ENCODE measurements at regions not wholly inside any gene's neighbourhood (a gene's known extent, or its start where the extent isn't known, plus 50 kb on each side); places are given as distances from the start of the nearest gene placed in this dataset.
A peak's percentile ranks its signal among the peaks of the same experiment; 100 is the strongest.

DNA sequence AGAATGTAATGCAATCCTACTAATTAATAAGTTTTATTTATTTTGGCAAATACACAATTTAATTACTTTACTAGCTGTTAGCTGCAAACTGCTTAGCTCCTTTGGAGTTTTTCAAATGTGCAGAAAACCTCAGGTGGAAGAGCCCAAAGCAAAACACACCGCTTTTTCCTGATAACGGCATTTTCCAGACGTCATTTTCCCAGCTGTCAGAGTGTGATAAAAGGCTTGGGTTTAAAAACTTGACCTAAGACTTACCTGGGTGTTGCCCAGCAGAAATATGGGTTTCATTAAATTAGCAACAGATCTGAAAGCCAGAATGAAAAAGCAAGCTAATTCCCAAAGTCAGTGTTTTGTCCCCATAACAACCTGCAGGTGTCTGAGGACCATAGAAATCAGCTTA lies 204.0 kb upstream of the HMCN1 start:
- no peak for DNase-seq (ENCODE audit: low read depth in 1 of 2, low spot score in 1 of 2)
- TF ChIP-seq SPI1 (IDR thresholded peaks at IDR 0.05; ENCODE audit: borderline replicate concordance, low read depth), result no peak
- no peak for TF ChIP-seq GABPA (IDR thresholded peaks at IDR 0.05; ENCODE audit: low read depth)
- TF ChIP-seq POLR2AphosphoS5 (IDR thresholded peaks at IDR 0.05; ENCODE audit: low read depth), result no peak
- no peak overlapping the region for H3K27ac ChIP-seq (replicated peaks)
- H3K27me3 ChIP-seq (ENCODE audit: insufficient read depth, poor library complexity, severe bottlenecking), result no peaks in the 10 kb centered on the region
- no peak overlapping the region for H3K4me3 ChIP-seq (replicated peaks; ENCODE audit: insufficient read depth, low read length)

DNA sequence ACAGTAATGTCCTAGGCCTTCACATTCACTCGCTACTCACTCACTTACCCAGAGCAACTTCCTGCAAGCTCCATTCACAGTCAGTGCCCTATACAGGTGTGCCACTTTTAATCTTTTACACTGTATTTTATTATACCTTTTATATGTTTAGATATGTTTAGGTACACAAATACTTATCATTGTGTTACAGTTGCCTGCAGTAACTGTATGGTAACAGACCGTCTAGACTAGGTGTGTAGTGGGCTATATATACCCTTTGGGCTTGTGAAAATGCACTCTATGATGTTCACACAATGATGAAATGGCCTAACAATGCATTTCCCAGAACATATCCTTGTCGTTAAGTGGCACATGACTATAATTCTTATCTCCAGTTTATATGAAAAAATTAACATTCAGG lies 204.5 kb upstream of the HMCN1 start:
- DNase-seq (ENCODE audit: low read depth in 1 of 2, low spot score in 1 of 2), result no peak
- Histone ChIP-seq H3K27ac (replicated peaks) (no peak overlapping the region), H3K4me3 (replicated peaks; ENCODE audit: insufficient read depth, low read length) (no peak overlapping the region), H3K27me3 (ENCODE audit: insufficient read depth, poor library complexity, severe bottlenecking) (no peaks in the 10 kb centered on the region)
- TF ChIP-seq POLR2AphosphoS5 (IDR thresholded peaks at IDR 0.05; ENCODE audit: low read depth), result no peak
- no peak for TF ChIP-seq SPI1 (IDR thresholded peaks at IDR 0.05; ENCODE audit: borderline replicate concordance, low read depth)
- TF ChIP-seq GABPA (IDR thresholded peaks at IDR 0.05; ENCODE audit: low read depth), result no peak
- no peak for TF ChIP-seq REST (IDR thresholded peaks at IDR 0.05; ENCODE audit: insufficient replicate concordance, low read depth)
- TF ChIP-seq, protein P1, sequence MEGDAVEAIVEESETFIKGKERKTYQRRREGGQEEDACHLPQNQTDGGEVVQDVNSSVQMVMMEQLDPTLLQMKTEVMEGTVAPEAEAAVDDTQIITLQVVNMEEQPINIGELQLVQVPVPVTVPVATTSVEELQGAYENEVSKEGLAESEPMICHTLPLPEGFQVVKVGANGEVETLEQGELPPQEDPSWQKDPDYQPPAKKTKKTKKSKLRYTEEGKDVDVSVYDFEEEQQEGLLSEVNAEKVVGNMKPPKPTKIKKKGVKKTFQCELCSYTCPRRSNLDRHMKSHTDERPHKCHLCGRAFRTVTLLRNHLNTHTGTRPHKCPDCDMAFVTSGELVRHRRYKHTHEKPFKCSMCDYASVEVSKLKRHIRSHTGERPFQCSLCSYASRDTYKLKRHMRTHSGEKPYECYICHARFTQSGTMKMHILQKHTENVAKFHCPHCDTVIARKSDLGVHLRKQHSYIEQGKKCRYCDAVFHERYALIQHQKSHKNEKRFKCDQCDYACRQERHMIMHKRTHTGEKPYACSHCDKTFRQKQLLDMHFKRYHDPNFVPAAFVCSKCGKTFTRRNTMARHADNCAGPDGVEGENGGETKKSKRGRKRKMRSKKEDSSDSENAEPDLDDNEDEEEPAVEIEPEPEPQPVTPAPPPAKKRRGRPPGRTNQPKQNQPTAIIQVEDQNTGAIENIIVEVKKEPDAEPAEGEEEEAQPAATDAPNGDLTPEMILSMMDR (IDR thresholded peaks at IDR 0.05; ENCODE audit: insufficient read depth, low read length), result no peak

- Histone ChIP-seq H3K27me3 (ENCODE audit: insufficient read depth, poor library complexity, severe bottlenecking) (no peaks in the 10 kb centered on the region), H3K4me3 (replicated peaks; ENCODE audit: insufficient read depth, low read length) (no peak overlapping the region), H3K27ac (replicated peaks) (no peak overlapping the region)
- no peak for DNase-seq (ENCODE audit: low read depth in 1 of 2, low spot score in 1 of 2)
- no peak for TF ChIP-seq POLR2AphosphoS5 (IDR thresholded peaks at IDR 0.05; ENCODE audit: low read depth)
- no peak for TF ChIP-seq SPI1 (IDR thresholded peaks at IDR 0.05; ENCODE audit: borderline replicate concordance, low read depth)
- TF ChIP-seq, protein P1 (IDR thresholded peaks at IDR 0.05; ENCODE audit: insufficient read depth, low read length), result no peak
- no peak for TF ChIP-seq GABPA (IDR thresholded peaks at IDR 0.05; ENCODE audit: low read depth)
- no peak for TF ChIP-seq REST (IDR thresholded peaks at IDR 0.05; ENCODE audit: insufficient replicate concordance, low read depth)
These were observed 206.0 kb upstream of the HMCN1 start for GRCh38 chr1:185528084-185528676.

DNA sequence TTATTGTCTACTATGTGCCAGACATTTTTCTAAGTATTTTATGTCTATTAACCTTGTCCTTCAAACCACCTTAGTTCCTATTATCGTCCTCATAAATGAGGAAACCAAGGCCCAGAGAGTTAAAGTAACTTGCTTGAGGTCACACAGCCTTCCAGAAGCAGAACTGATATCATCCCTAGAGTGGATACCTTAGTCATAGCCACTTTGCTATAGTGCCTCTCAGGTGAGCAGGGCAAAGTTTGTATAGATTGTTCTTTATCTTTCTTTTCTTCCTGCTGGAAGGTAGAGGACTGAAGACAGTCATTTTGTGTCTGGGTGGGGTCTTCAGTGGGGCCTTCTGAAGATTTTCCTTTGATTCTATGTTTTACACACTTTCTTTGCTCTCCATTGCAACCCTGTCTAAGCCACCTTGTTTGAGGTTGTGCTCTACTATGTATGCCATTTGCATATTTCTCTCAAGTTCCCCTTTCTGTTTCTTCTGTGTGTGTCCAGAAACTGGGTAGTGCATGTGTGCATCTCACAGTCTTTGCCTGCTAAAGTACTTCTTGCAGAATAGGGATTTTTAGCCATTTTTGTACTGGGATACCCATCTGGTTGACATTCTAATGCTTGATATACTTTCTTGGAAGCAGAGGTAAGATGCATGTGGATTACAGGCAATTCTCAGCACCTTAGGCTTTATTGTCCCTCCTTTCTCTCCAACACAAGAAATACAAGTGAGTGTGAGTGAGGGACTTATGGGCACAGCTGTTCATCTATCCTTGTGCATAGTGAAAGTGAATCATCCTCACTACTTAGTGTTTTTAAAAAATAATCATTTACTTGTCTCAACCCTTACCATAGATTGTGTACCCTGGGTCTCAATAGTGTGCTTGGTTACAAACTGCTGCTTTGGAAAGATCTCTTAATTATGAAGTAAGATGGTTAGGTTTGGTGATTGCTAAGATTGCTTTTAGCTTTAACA lies 207.6 kb upstream of the HMCN1 start:
- DNase-seq (ENCODE audit: low read depth in 1 of 2, low spot score in 1 of 2), result peak in 1 of 2 experiments; percentile 12
- H3K27ac ChIP-seq (replicated peaks), result no peak overlapping the region
- TF ChIP-seq POLR2AphosphoS5 (IDR thresholded peaks at IDR 0.05; ENCODE audit: low read depth) (no peak), GABPA (IDR thresholded peaks at IDR 0.05; ENCODE audit: low read depth) (no peak)
- TF ChIP-seq, protein P1 (IDR thresholded peaks at IDR 0.05; ENCODE audit: insufficient read depth, low read length), result no peak
- no peaks in the 10 kb centered on the region for H3K27me3 ChIP-seq (ENCODE audit: insufficient read depth, poor library complexity, severe bottlenecking)
- no peak overlapping the region for H3K4me3 ChIP-seq (replicated peaks; ENCODE audit: insufficient read depth, low read length)

Data from HL-60 (cell line).